Left ventricle myocardium inferior (tissue), 1 donor: ENCODE measurements at regions not wholly inside any gene's neighbourhood (a gene's known extent, or its start where the extent isn't known, plus 50 kb on each side); places are given as distances from the start of the nearest gene placed in this dataset.

Source experiments
- DNase-seq: peaks from one replicate; pipeline ENCODE4 v3.0.0-alpha.2; 2020
- H3K27ac ChIP-seq: fragments of 200-600 bp; replicated peaks from 2 replicates; pipeline ENCODE4 v1.8.0; 2021
- H3K27me3 ChIP-seq: fragments of 200-600 bp; 2 replicates; pipeline ENCODE4 v1.8.0; 2021; ENCODE audit warnings: low read depth
- H3K36me3 ChIP-seq: fragments of 200-600 bp; 2 replicates; pipeline ENCODE4 v1.8.0; 2021
- H3K4me1 ChIP-seq: fragments of 200-600 bp; 2 replicates; pipeline ENCODE4 v1.8.0; 2021
- H3K4me3 ChIP-seq: fragments of 200-600 bp; 2 replicates; pipeline ENCODE4 v1.8.0; 2021; ENCODE audit warnings: mild to moderate bottlenecking, moderate library complexity
- H3K9me3 ChIP-seq: fragments of 200-600 bp; replicated peaks from 2 replicates; pipeline ENCODE4 v1.8.0; 2021
- intact Hi-C: fragments of 100-400 bp; cut with micrococcal nuclease; formaldehyde crosslinking; loops from one replicate; pipeline ENCODE4 v1.11.0; 2022
- TF ChIP-seq, protein P1 (sequence below): fragments of 200-600 bp; IDR thresholded peaks from 2 replicates; pipeline ENCODE4 v1.8.0; 2021; ENCODE audit warnings: antibody characterized with exemption, mild to moderate bottlenecking, borderline replicate concordance
- donor health status: DM: no; HTN: yes; CAD: no; lungs with severe emphysema.

DNA sequence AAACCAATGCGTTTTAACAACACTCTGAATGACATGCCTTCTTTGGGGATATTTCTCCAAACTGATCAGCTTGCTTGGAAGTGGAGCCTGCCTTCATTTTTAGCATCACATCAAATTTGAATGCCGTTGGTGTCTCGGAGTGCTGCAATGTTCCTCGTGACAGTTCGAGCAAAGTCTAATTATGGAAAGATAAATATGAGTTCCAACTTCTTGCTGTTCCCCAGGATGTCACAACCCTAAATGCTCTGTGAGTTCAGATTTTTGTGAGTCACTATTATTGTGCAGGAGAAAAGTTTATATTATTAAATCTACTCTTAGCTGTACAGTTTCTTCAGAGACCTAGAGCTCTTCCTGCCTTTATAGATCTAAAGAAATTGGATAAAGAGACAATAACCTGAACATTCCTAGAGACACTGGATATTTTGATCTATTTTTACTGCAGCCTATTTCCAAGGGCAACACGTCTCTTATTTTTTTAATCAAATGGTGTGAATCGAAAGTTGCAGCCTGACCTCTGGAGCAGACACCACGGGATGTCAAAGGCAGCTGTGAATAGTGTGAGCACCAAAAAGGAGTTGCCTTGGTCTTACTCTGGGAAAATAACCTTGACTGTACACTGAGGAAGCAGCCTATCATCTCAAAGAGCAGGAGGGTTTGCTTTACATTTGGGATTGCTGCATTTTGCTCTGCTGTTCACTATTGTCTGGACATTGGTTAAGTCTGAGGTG, 330.1 kb downstream of the TDRD15 start:
- Histone ChIP-seq H3K36me3 (no peaks in the 10 kb centered on the region), H3K9me3 (peaks cover 8% of the 10 kb centered on the region), H3K27ac (no peak overlapping the region), H3K4me3 (no peak overlapping the region), H3K4me1 (peaks cover 10% of the 10 kb centered on the region), H3K27me3 (no peaks in the 10 kb centered on the region)
- TF ChIP-seq, protein P1, sequence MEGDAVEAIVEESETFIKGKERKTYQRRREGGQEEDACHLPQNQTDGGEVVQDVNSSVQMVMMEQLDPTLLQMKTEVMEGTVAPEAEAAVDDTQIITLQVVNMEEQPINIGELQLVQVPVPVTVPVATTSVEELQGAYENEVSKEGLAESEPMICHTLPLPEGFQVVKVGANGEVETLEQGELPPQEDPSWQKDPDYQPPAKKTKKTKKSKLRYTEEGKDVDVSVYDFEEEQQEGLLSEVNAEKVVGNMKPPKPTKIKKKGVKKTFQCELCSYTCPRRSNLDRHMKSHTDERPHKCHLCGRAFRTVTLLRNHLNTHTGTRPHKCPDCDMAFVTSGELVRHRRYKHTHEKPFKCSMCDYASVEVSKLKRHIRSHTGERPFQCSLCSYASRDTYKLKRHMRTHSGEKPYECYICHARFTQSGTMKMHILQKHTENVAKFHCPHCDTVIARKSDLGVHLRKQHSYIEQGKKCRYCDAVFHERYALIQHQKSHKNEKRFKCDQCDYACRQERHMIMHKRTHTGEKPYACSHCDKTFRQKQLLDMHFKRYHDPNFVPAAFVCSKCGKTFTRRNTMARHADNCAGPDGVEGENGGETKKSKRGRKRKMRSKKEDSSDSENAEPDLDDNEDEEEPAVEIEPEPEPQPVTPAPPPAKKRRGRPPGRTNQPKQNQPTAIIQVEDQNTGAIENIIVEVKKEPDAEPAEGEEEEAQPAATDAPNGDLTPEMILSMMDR, result no peak
- DNase-seq, result no peak
- intact Hi-C loops, result no loop called here

DNA sequence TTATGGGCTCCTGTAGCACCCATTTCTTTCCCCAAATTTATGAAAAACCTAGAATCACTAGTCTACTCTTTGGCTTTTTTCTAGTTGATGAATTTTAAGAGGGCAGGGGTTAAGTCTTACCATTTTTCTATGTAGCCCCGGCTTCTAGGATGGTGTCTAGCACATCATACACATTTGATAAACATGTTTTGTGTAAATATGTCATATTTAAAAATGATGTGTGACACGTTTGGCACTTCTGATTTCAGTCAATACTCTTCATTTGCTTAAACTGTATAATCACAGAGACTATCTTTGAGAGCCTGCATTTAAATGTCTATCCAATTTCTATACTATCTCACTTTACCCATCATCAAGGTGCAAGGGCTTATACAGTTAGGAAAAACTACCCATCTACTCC, 331.1 kb downstream of the TDRD15 start:
- Histone ChIP-seq H3K36me3 (no peaks in the 10 kb centered on the region), H3K9me3 (peaks cover 17% of the 10 kb centered on the region), H3K27ac (no peak overlapping the region), H3K27me3 (no peaks in the 10 kb centered on the region), H3K4me3 (no peak overlapping the region), H3K4me1 (peaks cover 10% of the 10 kb centered on the region)
- DNase-seq, result no peak
- intact Hi-C loops, result no loop called here
- TF ChIP-seq, protein P1, result no peak

DNA sequence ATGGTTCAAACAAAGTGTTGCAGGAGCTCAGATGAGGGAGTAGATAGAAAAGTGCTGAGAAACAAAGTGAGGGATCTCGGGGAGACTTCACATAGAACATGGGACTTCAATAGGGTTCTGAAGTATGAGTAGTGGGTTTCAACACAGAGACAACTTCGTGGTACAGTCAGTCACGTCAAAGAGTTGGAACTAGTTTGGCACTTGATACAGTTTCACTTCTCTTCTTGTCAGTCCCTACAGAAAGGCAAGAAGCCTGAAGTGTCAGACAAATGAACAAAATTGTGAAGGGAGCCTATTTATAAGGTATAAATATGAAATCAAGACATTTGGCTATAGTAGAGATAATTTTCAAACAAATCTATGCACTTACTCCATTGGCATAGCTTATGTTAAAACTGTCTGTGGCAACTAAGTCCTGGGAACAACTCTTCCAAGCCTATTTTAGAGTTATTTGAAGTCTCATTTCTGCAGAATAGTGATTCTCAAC, 338.0 kb downstream of the TDRD15 start:
- DNase-seq, result no peak
- Histone ChIP-seq H3K9me3 (peaks cover 19% of the 10 kb centered on the region), H3K36me3 (no peaks in the 10 kb centered on the region), H3K4me1 (no peaks in the 10 kb centered on the region), H3K4me3 (no peak overlapping the region), H3K27ac (no peak overlapping the region), H3K27me3 (no peaks in the 10 kb centered on the region)
- intact Hi-C loops, result no loop called here
- TF ChIP-seq, protein P1, result no peak

DNA sequence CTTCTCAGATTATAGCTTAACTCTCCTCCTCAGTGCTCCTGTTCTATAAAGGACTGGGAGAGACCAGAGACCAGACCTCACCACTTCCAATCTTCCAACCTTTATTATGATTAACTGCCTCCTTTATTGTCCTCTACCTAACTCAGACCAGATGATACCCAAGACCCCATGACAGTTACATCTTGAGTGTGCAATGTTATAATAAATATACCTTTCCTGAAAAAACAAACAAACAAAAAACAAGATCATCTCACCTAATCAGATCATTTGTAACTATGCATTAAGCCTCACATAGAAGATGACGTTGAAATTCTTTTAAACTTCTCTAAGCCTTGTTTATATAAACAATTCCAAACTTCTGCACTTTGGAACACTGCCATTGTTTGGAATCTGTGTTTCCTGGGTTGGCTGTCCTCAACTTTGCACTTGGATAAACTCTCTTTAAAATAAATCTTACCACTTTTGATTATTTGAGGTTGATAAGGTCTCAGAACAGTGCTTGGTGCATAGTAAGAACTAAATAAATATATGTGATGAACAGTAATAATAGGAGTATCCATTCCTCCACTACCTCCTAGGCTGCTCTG, 342.7 kb downstream of the TDRD15 start:
- no peaks in the 10 kb centered on the region for H3K4me1 ChIP-seq
- intact Hi-C loops, result no loop called here
- H3K27ac ChIP-seq, result no peak overlapping the region
- H3K36me3 ChIP-seq, result no peaks in the 10 kb centered on the region
- H3K4me3 ChIP-seq, result no peak overlapping the region
- TF ChIP-seq, protein P1, result no peak
- no peaks in the 10 kb centered on the region for H3K27me3 ChIP-seq
- H3K9me3 ChIP-seq, result no peaks in the 10 kb centered on the region
- DNase-seq, result no peak

DNA sequence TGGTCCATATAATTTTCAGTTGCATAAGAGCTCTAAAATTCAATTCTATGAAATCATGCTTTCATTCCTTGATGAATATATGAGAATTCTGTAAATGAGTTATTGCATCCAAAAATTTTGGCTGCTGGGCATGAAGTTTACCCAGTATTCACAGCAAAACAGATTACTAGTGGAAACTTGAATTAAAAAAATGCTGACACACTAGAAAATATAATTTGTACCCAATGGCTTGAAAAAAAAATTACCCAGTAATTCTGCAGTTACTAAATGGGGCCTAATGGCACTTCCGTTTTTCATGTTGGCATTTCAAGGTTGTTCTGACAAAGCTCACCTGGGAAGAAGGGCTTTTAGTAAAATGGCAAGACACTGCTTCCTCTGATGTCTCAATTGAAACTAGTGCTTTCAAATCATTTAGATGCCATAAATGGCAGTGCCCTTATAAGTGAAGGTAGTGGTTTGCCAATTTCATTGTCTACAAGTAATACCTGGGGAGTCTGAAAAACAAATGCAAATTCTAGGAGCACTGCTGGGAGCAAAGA, 343.6 kb downstream of the TDRD15 start:
- H3K36me3 ChIP-seq, result no peaks in the 10 kb centered on the region
- no peaks in the 10 kb centered on the region for H3K27me3 ChIP-seq
- H3K4me3 ChIP-seq, result no peak overlapping the region
- H3K27ac ChIP-seq, result no peak overlapping the region
- TF ChIP-seq, protein P1, result no peak
- H3K4me1 ChIP-seq, result peaks cover 6% of the 10 kb centered on the region
- intact Hi-C loops, result no loop called here
- H3K9me3 ChIP-seq, result no peaks in the 10 kb centered on the region
- DNase-seq, result no peak
